IMR-90 (cell line): ENCODE measurements at regions not wholly inside any gene's neighbourhood (a gene's known extent, or its start where the extent isn't known, plus 50 kb on each side); places are given as distances from the start of the nearest gene placed in this dataset.

Source experiments
- ATAC-seq: fragments of 200-7000 bp; cut with Tn5 transposase; 2 replicates; pipeline ENCODE4 v1.9.1; 2020; ENCODE audit warnings: low read depth, mild to moderate bottlenecking, moderate library complexity
- BruUV-seq: library from RNA; stranded (reverse); fragments of 400-500 nt; replicated peaks from 2 replicates; lab custom pipeline; 2021; lab: Mats Ljungman, UMichigan
- CTCF ChIA-PET: fragments of 300-600 bp; formaldehyde crosslinking; extraction: SDS; loops from one replicate; lab custom pipeline; 2021; ENCODE audit warnings: antibody characterized with exemption; lab: Yijun Ruan, JAX
- POLR2A ChIA-PET: fragments of 300-600 bp; sonication (Branson Sonifier 250); formaldehyde crosslinking; loops from one replicate; lab custom pipeline; 2022; ENCODE audit warnings: antibody characterized with exemption; ENCODE audit not compliant: unreplicated experiment; lab: Charles Lee
- DNase-seq: peaks from one replicate; pipeline ENCODE4 v3.0.0; 2013
- H2AFZ ChIP-seq: replicated peaks from 2 replicates; pipeline ENCODE3; 2013; ENCODE audit warnings: low read length, mild to moderate bottlenecking; ENCODE audit not compliant: poor library complexity
- H2AK5ac ChIP-seq: 2 replicates; pipeline ENCODE4 v1.6.1; 2013; ENCODE audit warnings: low read depth, low read length, inconsistent platforms
- H2AK9ac ChIP-seq: replicated peaks from 2 replicates; pipeline ENCODE3; 2013; ENCODE audit warnings: mild to moderate bottlenecking, low read depth, low read length, moderate library complexity; ENCODE audit not compliant: poor library complexity
- H2BK120ac ChIP-seq: 2 replicates; pipeline ENCODE4 v1.6.1; 2013; ENCODE audit warnings: low read depth, low read length, inconsistent platforms
- H2BK15ac ChIP-seq: 3 replicates; pipeline ENCODE4 v1.6.1; 2013; ENCODE audit warnings: low read depth, low read length, inconsistent platforms
- H2BK20ac ChIP-seq: 2 replicates; pipeline ENCODE4 v1.6.1; 2013; ENCODE audit warnings: low read depth, mild to moderate bottlenecking, inconsistent platforms, low read length, moderate library complexity
- H2BK5ac ChIP-seq: 2 replicates; pipeline ENCODE4 v1.6.1; 2013; ENCODE audit warnings: mild to moderate bottlenecking, low read depth, low read length, inconsistent platforms; ENCODE audit not compliant: poor library complexity, severe bottlenecking
- H3K14ac ChIP-seq: replicated peaks from 2 replicates; pipeline ENCODE4 v1.6.1; 2013; ENCODE audit warnings: low read depth, low read length, inconsistent platforms
- H3K18ac ChIP-seq: 2 replicates; pipeline ENCODE4 v1.6.1; 2013; ENCODE audit warnings: low read depth, low read length, control low read depth
- H3K23ac ChIP-seq: 2 replicates; pipeline ENCODE4 v1.6.1; 2013; ENCODE audit warnings: low read depth, low read length, inconsistent platforms
- H3K27ac ChIP-seq: 2 replicates; pipeline ENCODE4 v1.5.1; 2013; ENCODE audit warnings: mild to moderate bottlenecking, control low read depth, low read length; ENCODE audit not compliant: insufficient read depth
- H3K27me3 ChIP-seq: 2 replicates; pipeline ENCODE4 v1.6.1; 2013; ENCODE audit warnings: low read length; ENCODE audit not compliant: control insufficient read depth, insufficient read depth
- H3K36me3 ChIP-seq: 2 replicates; pipeline ENCODE4 v1.6.1; 2013; ENCODE audit warnings: low read length, mixed read lengths; ENCODE audit not compliant: control insufficient read depth, insufficient read depth
- H3K4ac ChIP-seq: 2 replicates; pipeline ENCODE4 v1.6.1; 2013; ENCODE audit warnings: low read depth, low read length, inconsistent platforms
- H3K4me1 ChIP-seq: 2 replicates; pipeline ENCODE4 v1.6.1; 2013; ENCODE audit warnings: low read length, mixed read lengths; ENCODE audit not compliant: control insufficient read depth, insufficient read depth
- H3K4me2 ChIP-seq: 2 replicates; pipeline ENCODE4 v1.6.1; 2013; ENCODE audit warnings: low read depth, mild to moderate bottlenecking, control low read depth, low read length, moderate library complexity
- H3K4me3 ChIP-seq: 2 replicates; pipeline ENCODE4 v1.5.1; 2013; ENCODE audit warnings: low read depth, mild to moderate bottlenecking, control low read depth, low read length, moderate library complexity; ENCODE audit not compliant: insufficient read depth
- H3K56ac ChIP-seq: 2 replicates; pipeline ENCODE4 v1.6.1; 2013; ENCODE audit warnings: low read length, inconsistent platforms; ENCODE audit not compliant: insufficient read depth; ENCODE audit errors: extremely low read depth
- H3K79me1 ChIP-seq, 2 experiments: 2 replicates each; pipeline ENCODE4 v1.6.1; 2013; ENCODE audit warnings: low read length in 2 of 2, inconsistent platforms in 1 of 2, low read depth in 1 of 2
- H3K9ac ChIP-seq: 2 replicates; pipeline ENCODE4 v1.6.1; 2013; ENCODE audit warnings: low read depth, low read length, control low read depth
- H3K9me1 ChIP-seq: 2 replicates; pipeline ENCODE4 v1.6.1; 2013; ENCODE audit warnings: low read length, inconsistent platforms; ENCODE audit not compliant: insufficient read depth
- H3K9me3 ChIP-seq: 2 replicates; pipeline ENCODE4 v1.6.1; 2013; ENCODE audit warnings: low read length; ENCODE audit not compliant: control insufficient read depth, insufficient read depth
- H4K20me1 ChIP-seq: 2 replicates; pipeline ENCODE4 v1.6.1; 2013; ENCODE audit warnings: low read length, inconsistent platforms; ENCODE audit not compliant: insufficient read depth
- H4K5ac ChIP-seq: 2 replicates; pipeline ENCODE4 v1.6.1; 2013; ENCODE audit warnings: mild to moderate bottlenecking, low read depth, low read length, control low read depth
- H4K8ac ChIP-seq, 2 experiments: 2 replicates each; pipeline ENCODE4 v1.6.1; 2013; ENCODE audit warnings: low read depth in 2 of 2, low read length in 2 of 2, control low read depth in 1 of 2, inconsistent platforms in 1 of 2
- H4K91ac ChIP-seq: 2 replicates; pipeline ENCODE4 v1.6.1; 2013; ENCODE audit warnings: low read depth, low read length, inconsistent platforms; ENCODE audit not compliant: insufficient read depth
- FOS ChIP-seq: fragments of 150-350 bp; IDR thresholded peaks from 2 replicates; pipeline ENCODE4 v1.6.1; 2016; ENCODE audit warnings: low read depth, low read length
- MXI1 ChIP-seq: IDR thresholded peaks from 2 replicates; pipeline ENCODE4 v1.6.1; 2012; ENCODE audit warnings: low read depth, mild to moderate bottlenecking, low read length, moderate library complexity, borderline replicate concordance
- SMC3 ChIP-seq: fragments of 150-350 bp; IDR thresholded peaks from 2 replicates; pipeline ENCODE4 v1.6.1; 2016; ENCODE audit warnings: low read depth, mild to moderate bottlenecking, antibody characterized with exemption, low read length, moderate library complexity
- dilution Hi-C: fragments of 300-500 bp; cut with HindIII; formaldehyde crosslinking; loops from one replicate; pipeline ENCODE4 v1.14.3; 2018; ENCODE audit warnings: low sequenced_read_pairs; ENCODE audit not compliant: unreplicated experiment
- in situ Hi-C: fragments of 300-500 bp; cut with MboI; formaldehyde crosslinking; loops from 3 replicates; pipeline ENCODE4 v1.14.3; 2019; ENCODE audit warnings: low sequenced_read_pairs, inconsistent platforms, mixed read lengths
- intact Hi-C: fragments of 100-400 bp; cut with micrococcal nuclease; formaldehyde crosslinking; loops from 2 replicates; pipeline ENCODE4 v1.10.0; 2022

DNA sequence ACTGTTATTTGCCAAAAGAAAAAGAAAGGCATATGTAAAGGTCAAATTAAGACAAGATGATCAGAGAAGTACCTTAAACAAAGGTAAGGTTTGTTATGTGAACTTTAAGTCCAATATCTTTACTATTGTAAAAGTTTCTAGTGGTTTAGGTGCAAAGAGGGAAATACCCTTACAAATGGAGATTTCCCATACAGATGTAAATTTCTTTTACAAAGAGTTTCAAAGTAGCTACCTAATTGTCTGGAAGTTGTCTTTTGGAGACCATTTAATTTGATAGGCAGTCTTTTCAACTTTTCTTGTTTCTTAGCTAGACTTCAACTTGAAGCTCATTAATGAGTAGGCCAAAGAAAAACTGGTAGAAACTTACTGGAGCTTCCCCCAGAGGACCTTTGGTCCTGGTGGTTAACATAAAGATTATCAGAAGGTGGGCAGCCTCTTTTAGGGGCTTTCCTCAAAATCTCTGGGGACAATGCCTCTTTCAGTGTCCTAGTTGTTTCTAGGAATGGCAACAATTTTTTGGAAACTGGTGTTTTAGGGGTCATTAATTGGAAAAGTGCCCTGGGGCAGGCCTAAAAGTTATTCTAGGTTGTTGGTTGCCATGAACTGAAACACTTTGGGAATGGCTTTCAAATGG, 297.3 kb downstream of the GUCY2F start:
- H3K4ac ChIP-seq: no peak overlapping the region
- H4K91ac ChIP-seq: no peak overlapping the region
- DNase-seq (no peak), ATAC-seq (no peak)
- H3K23ac ChIP-seq: no peak overlapping the region
- H3K79me1 ChIP-seq: no peaks in the 10 kb centered on the region
- ChIA-PET CTCF (no interaction called here), POLR2A (no interaction called here)
- intact Hi-C loops: no loop called here
- H3K27ac ChIP-seq: no peak overlapping the region
- H3K4me3 ChIP-seq: no peak overlapping the region
- no peak overlapping the region for H3K56ac ChIP-seq
- no peak overlapping the region for H2AK5ac ChIP-seq
- H3K4me1 ChIP-seq: no peaks in the 10 kb centered on the region
- no peak overlapping the region for H3K14ac ChIP-seq
- TF ChIP-seq SMC3: no peak
- no peak for TF ChIP-seq MXI1
- TF ChIP-seq FOS: no peak
- no peaks in the 10 kb centered on the region for H3K9me3 ChIP-seq
- no peak overlapping the region for H2BK120ac ChIP-seq
- H4K20me1 ChIP-seq: no peaks in the 10 kb centered on the region
- no peak overlapping the region for H4K5ac ChIP-seq
- H2AK9ac ChIP-seq: no peak overlapping the region
- BruUV-seq: no TSS peak
- no peak overlapping the region for H3K4me2 ChIP-seq
- H2BK5ac ChIP-seq: no peak overlapping the region
- no peaks in the 10 kb centered on the region for H3K9me1 ChIP-seq
- dilution Hi-C loops: no loop called here
- no peaks in the 10 kb centered on the region for H3K36me3 ChIP-seq
- H2AFZ ChIP-seq: no peak overlapping the region
- H3K27me3 ChIP-seq: peaks cover 1% of the 10 kb centered on the region; the same call in 1 of the 2 replicates
- in situ Hi-C loops: no loop called here
- H3K18ac ChIP-seq: no peak overlapping the region
- no peak overlapping the region for H3K9ac ChIP-seq
- H2BK15ac ChIP-seq: no peak overlapping the region
- H4K8ac ChIP-seq: no peak overlapping the region
- no peak overlapping the region for H2BK20ac ChIP-seq
